ENCODE measurements at regions not wholly inside any gene's neighbourhood (a gene's known extent, or its start where the extent isn't known, plus 50 kb on each side); places are given as distances from the start of the nearest gene placed in this dataset.

GRCh38 chr4:28146191-28146590, 1285.5 kb downstream of the STIM2 start:
- peak; percentile 3 for DNase-seq (ENCODE audit: low read depth)
- no peak overlapping the region for H3K4me3 ChIP-seq (ENCODE audit: control insufficient read depth, low read depth, low read length)
- no peak for TF ChIP-seq CTCF (conservative IDR thresholded peaks at IDR 0.05; ENCODE audit: control insufficient read depth, insufficient read depth, low read depth, low read length)

- DNase-seq (ENCODE audit: low read depth), result no peak
- H3K4me3 ChIP-seq (ENCODE audit: control insufficient read depth, low read depth, low read length), result no peak overlapping the region
- TF ChIP-seq CTCF (conservative IDR thresholded peaks at IDR 0.05; ENCODE audit: control insufficient read depth, insufficient read depth, low read depth, low read length), result no peak
Observed at GRCh38 chr4:28148221-28148620, 1287.6 kb downstream of the STIM2 start.

- no peak overlapping the region for H3K4me3 ChIP-seq (ENCODE audit: control insufficient read depth, low read depth, low read length)
- TF ChIP-seq CTCF (conservative IDR thresholded peaks at IDR 0.05; ENCODE audit: control insufficient read depth, insufficient read depth, low read depth, low read length), result no peak
- no peak for DNase-seq (ENCODE audit: low read depth)
Observed at GRCh38 chr4:28149762-28150161, 1289.1 kb downstream of the STIM2 start.

DNA sequence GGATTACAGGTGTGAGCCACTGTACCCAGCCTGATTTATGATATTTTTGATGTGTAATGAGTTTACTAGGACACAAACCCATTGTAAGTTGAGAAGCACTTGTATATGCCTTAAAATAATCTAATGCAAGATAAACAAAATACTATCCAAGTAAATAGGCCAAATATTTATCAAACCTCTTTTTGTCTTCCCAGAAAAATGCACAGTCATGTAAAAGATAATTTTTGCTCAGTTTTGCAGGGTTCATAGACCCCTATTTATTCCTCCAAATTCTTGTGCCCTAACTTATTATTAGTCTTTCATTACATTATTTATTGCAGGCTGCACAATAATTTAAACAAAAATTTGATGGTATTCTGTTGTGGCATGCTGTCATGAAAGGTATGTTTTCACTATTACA, 1290.7 kb downstream of the STIM2 start:
- no peak overlapping the region for H3K4me3 ChIP-seq (ENCODE audit: control insufficient read depth, low read depth, low read length)
- no peak for DNase-seq (ENCODE audit: low read depth)
- no peak for TF ChIP-seq CTCF (conservative IDR thresholded peaks at IDR 0.05; ENCODE audit: control insufficient read depth, insufficient read depth, low read depth, low read length)

DNA sequence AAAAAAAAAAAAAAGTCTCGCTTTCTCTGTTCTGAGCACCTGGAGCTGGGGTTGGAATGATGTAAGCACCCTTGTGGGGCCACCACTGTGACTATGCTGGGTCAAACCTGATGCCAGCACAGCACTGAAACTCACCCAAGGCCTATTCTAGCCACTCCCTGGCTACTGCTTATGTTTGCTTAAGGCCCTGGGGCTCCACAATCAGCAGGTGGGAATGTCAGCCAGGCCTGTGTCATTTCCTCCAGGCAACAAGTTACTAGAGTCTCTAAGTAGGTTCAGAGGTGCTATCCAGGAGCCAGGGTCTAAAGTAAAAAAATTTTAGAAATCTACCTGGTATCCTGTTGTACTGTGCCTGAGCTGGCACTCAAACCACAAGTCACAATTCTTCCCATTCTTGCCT, 1306.8 kb downstream of the STIM2 start:
- DNase-seq (ENCODE audit: low read depth), result no peak
- TF ChIP-seq CTCF (conservative IDR thresholded peaks at IDR 0.05; ENCODE audit: control insufficient read depth, insufficient read depth, low read depth, low read length), result no peak
- no peak overlapping the region for H3K4me3 ChIP-seq (ENCODE audit: control insufficient read depth, low read depth, low read length)

DNA sequence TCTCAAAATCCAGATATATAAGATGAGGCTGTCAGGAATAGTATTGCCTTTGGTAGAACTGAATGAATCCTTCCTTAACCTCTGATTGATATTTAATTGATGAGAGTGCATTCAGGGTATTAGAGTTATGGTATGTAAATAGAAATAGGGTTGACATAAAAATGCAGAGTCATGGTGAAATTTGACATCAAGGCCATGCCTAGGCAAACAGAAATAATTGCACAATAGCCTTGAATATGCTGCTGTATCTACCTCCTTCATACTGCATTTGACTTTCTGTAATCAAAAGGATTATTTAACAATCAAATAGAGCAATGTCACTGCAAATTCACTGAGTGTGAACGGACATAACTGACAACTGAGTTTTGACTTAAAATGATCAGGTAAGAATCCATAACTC, 1316.3 kb downstream of the STIM2 start:
- H3K4me3 ChIP-seq (ENCODE audit: control insufficient read depth, low read depth, low read length), result no peak overlapping the region
- no peak for DNase-seq (ENCODE audit: low read depth)
- no peak for TF ChIP-seq CTCF (conservative IDR thresholded peaks at IDR 0.05; ENCODE audit: control insufficient read depth, insufficient read depth, low read depth, low read length)

- no peak for DNase-seq (ENCODE audit: low read depth)
- H3K4me3 ChIP-seq (ENCODE audit: control insufficient read depth, low read depth, low read length), result no peak overlapping the region
- no peak for TF ChIP-seq CTCF (conservative IDR thresholded peaks at IDR 0.05; ENCODE audit: control insufficient read depth, insufficient read depth, low read depth, low read length)
Observed at GRCh38 chr4:28177641-28178040, 1317.0 kb downstream of the STIM2 start.

Data from fibroblast of mammary gland (primary cell).